Fibroblast of gingiva (primary cell): ENCODE measurements at regions not wholly inside any gene's neighbourhood (a gene's known extent, or its start where the extent isn't known, plus 50 kb on each side); places are given as distances from the start of the nearest gene placed in this dataset.
"Not testable (repeated sequence)": the region's sequence is repeated elsewhere in the genome, so short reads cannot be mapped to it uniquely, and the experiment has no call there.

ENCODE experiments used
- DNase-seq: peaks from one replicate; pipeline ENCODE4 v3.0.0-alpha.2; 2011; ENCODE audit warnings: low read depth

- not testable (repeated sequence) for DNase-seq
Measured at GRCh38 chr12:131440209-131441059, 270.5 kb upstream of the SFSWAP start.

GRCh38 chr12:131441060-131441396 is 269.9 kb upstream of the SFSWAP start:
- no peak for DNase-seq

GRCh38 chr12:131441638-131442336 is 269.1 kb upstream of the SFSWAP start:
- no peak for DNase-seq

- no peak for DNase-seq
Measured at GRCh38 chr12:131442337-131442918, 268.5 kb upstream of the SFSWAP start.

GRCh38 chr12:131443019-131444000 is 267.6 kb upstream of the SFSWAP start:
- DNase-seq: no peak

GRCh38 chr12:131444220-131445164 is 266.4 kb upstream of the SFSWAP start:
- DNase-seq: no peak

GRCh38 chr12:131445184-131445774 is 265.6 kb upstream of the SFSWAP start:
- no peak for DNase-seq

- DNase-seq: no peak
Measured at GRCh38 chr12:131445795-131446194, 265.1 kb upstream of the SFSWAP start.

- not testable (repeated sequence) for DNase-seq
Measured at GRCh38 chr12:131447636-131448035, 263.3 kb upstream of the SFSWAP start.

- DNase-seq: no peak
Measured at GRCh38 chr12:131448254-131448795, 262.6 kb upstream of the SFSWAP start.

- DNase-seq: no peak
Measured at GRCh38 chr12:131449027-131449426, 261.9 kb upstream of the SFSWAP start.

- no peak for DNase-seq
Measured at GRCh38 chr12:131452444-131452860, 258.4 kb upstream of the SFSWAP start.

GRCh38 chr12:131454418-131455217 is 256.3 kb upstream of the SFSWAP start:
- no peak for DNase-seq

- DNase-seq: no peak
Measured at GRCh38 chr12:131455218-131455506, 255.7 kb upstream of the SFSWAP start.

- DNase-seq: no peak
Measured at GRCh38 chr12:131455581-131456110, 255.2 kb upstream of the SFSWAP start.

GRCh38 chr12:131456301-131457027 is 254.4 kb upstream of the SFSWAP start:
- no peak for DNase-seq

GRCh38 chr12:131457028-131457310 is 253.9 kb upstream of the SFSWAP start:
- no peak for DNase-seq

- DNase-seq: no peak
Measured at GRCh38 chr12:131457331-131458047, 253.4 kb upstream of the SFSWAP start.
